SK-N-SH (cell line): ENCODE measurements at regions not wholly inside any gene's neighbourhood (a gene's known extent, or its start where the extent isn't known, plus 50 kb on each side); places are given as distances from the start of the nearest gene placed in this dataset.

Source experiments
- EP300 ChIP-seq, 2 experiments: IDR thresholded peaks; 2 replicates each; pipeline versions ENCODE4 v1.4.0 to v1.6.1; 2012; ENCODE audit warnings: borderline replicate concordance in 1 of 2, low read depth in 1 of 2, low read length in 1 of 2
- POLR2AphosphoS5 ChIP-seq: IDR thresholded peaks from 2 replicates; pipeline ENCODE4 v1.6.1; 2012; ENCODE audit warnings: low read depth, low read length
- RFX5 ChIP-seq: IDR thresholded peaks from 2 replicates; pipeline ENCODE4 v1.6.1; 2012; ENCODE audit warnings: mild to moderate bottlenecking, improper control_type of control experiment, low read length
- RXRA ChIP-seq: IDR thresholded peaks from 2 replicates; pipeline ENCODE4 v1.4.0; 2012; ENCODE audit warnings: low read depth, mild to moderate bottlenecking, borderline replicate concordance
- SIN3A ChIP-seq: IDR thresholded peaks from 2 replicates; pipeline ENCODE4 v1.6.1; 2012; ENCODE audit warnings: low read depth, mild to moderate bottlenecking, low read length, moderate library complexity, borderline replicate concordance
- USF1 ChIP-seq: IDR thresholded peaks from 2 replicates; pipeline ENCODE4 v1.4.0; 2012; ENCODE audit warnings: low read depth, borderline replicate concordance

GRCh38 chrX:124836786-124837185, 482.9 kb upstream of the TEX13C start:
- TF ChIP-seq USF1 (no peak), RFX5 (no peak), RXRA (no peak), EP300 (IDR thresholded peaks at IDR 0.05; ENCODE audit: borderline replicate concordance in 1 of 2, low read depth in 1 of 2, low read length in 1 of 2) (no peak), SIN3A (no peak), POLR2AphosphoS5 (no peak)
